ENCODE measurements at regions not wholly inside any gene's neighbourhood (a gene's known extent, or its start where the extent isn't known, plus 50 kb on each side); places are given as distances from the start of the nearest gene placed in this dataset.
A peak's percentile ranks its signal among the peaks of the same experiment; 100 is the strongest.

GRCh38 chr11:45062974-45063635 lies 83.3 kb upstream of the PRDM11 start:
- no peak for DNase-seq (ENCODE audit: low spot score)

GRCh38 chr11:45063669-45064068 lies 82.8 kb upstream of the PRDM11 start:
- DNase-seq (ENCODE audit: low spot score): no peak

- DNase-seq (ENCODE audit: low spot score): no peak
Measured at GRCh38 chr11:45067966-45068365, 78.5 kb upstream of the PRDM11 start.

GRCh38 chr11:45071232-45071631 lies 75.2 kb upstream of the PRDM11 start:
- DNase-seq (ENCODE audit: low spot score): no peak

GRCh38 chr11:45073685-45074141 lies 72.7 kb upstream of the PRDM11 start:
- DNase-seq (ENCODE audit: low spot score): no peak

- DNase-seq (ENCODE audit: low spot score): no peak
Measured at GRCh38 chr11:45075519-45075918, 70.9 kb upstream of the PRDM11 start.

- no peak for DNase-seq (ENCODE audit: low spot score)
Measured at GRCh38 chr11:45075952-45076351, 70.5 kb upstream of the PRDM11 start.

- DNase-seq (ENCODE audit: low spot score): no peak
Measured at GRCh38 chr11:45076761-45077160, 69.7 kb upstream of the PRDM11 start.

GRCh38 chr11:45078236-45079074 lies 68.0 kb upstream of the PRDM11 start:
- no peak for DNase-seq (ENCODE audit: low spot score)

GRCh38 chr11:45079075-45079444 lies 67.4 kb upstream of the PRDM11 start:
- no peak for DNase-seq (ENCODE audit: low spot score)

GRCh38 chr11:45079567-45079942 lies 66.9 kb upstream of the PRDM11 start:
- no peak for DNase-seq (ENCODE audit: low spot score)

- peak; percentile 48 for DNase-seq (ENCODE audit: low spot score)
Measured at GRCh38 chr11:45079943-45080719, 66.3 kb upstream of the PRDM11 start.

GRCh38 chr11:45082744-45083543 lies 63.5 kb upstream of the PRDM11 start:
- peak; percentile 48 for DNase-seq (ENCODE audit: low spot score)

- DNase-seq (ENCODE audit: low spot score): no peak
Measured at GRCh38 chr11:45083544-45084087, 62.8 kb upstream of the PRDM11 start.

- DNase-seq (ENCODE audit: low spot score): no peak
Measured at GRCh38 chr11:45085646-45086501, 60.6 kb upstream of the PRDM11 start.

GRCh38 chr11:45086526-45086925 lies 59.9 kb upstream of the PRDM11 start:
- DNase-seq (ENCODE audit: low spot score): no peak

- no peak for DNase-seq (ENCODE audit: low spot score)
Measured at GRCh38 chr11:45087086-45087899, 59.1 kb upstream of the PRDM11 start.

GRCh38 chr11:45087900-45088160 lies 58.6 kb upstream of the PRDM11 start:
- DNase-seq (ENCODE audit: low spot score): no peak

- DNase-seq (ENCODE audit: low spot score): no peak
Measured at GRCh38 chr11:45089251-45089650, 57.2 kb upstream of the PRDM11 start.
